ENCODE measurements at regions not wholly inside any gene's neighbourhood (a gene's known extent, or its start where the extent isn't known, plus 50 kb on each side); places are given as distances from the start of the nearest gene placed in this dataset.
"Not testable (repeated sequence)": the region's sequence is repeated elsewhere in the genome, so short reads cannot be mapped to it uniquely, and the experiment has no call there.

DNA sequence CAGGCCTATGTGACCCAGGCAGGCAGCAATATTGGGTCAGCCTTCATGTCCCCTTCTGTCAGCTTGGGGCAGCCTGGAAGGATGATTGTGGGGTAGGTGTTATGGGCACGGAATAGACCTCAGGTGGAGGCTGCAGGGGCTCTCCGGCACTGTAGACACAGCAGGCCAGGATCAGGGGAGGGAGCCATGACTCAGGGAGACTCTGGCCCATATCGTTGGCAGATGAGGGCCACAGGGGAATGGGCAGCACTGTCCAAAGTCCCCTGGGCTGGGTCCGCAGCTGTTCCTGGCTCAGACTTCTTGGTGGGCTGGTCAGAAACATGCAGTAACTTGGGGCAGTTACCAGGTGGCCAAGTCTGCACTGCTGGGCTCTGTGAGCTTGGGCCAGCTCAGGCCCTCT lies 3080.1 kb downstream of the RPIA start:
- H3K9ac ChIP-seq (ENCODE audit: insufficient read depth in 1 of 2, low read length in 2 of 2); H3K27ac ChIP-seq (ENCODE audit: low read depth in 1 of 2, low read length in 1 of 2); H3K4me3 ChIP-seq; H3K4me1 ChIP-seq (ENCODE audit: control insufficient read depth in 5 of 5, insufficient read depth in 5 of 5, low read length in 5 of 5); H3K36me3 ChIP-seq (ENCODE audit: control insufficient read depth in 4 of 4, insufficient read depth in 4 of 4, low read length in 4 of 4); H3K9me3 ChIP-seq (ENCODE audit: control insufficient read depth in 4 of 4, insufficient read depth in 3 of 4, low read length in 3 of 4); ATAC-seq (ENCODE audit: insufficient read depth, low FRiP score); DNase-seq; H3K27me3 ChIP-seq (ENCODE audit: control insufficient read depth in 3 of 3, insufficient read depth in 3 of 3, low read length in 2 of 3): not testable (repeated sequence)
- WGBS, 2 donors: 83 to 89% methylated on average over 2 to 4 of the region's 4 CpGs

DNA sequence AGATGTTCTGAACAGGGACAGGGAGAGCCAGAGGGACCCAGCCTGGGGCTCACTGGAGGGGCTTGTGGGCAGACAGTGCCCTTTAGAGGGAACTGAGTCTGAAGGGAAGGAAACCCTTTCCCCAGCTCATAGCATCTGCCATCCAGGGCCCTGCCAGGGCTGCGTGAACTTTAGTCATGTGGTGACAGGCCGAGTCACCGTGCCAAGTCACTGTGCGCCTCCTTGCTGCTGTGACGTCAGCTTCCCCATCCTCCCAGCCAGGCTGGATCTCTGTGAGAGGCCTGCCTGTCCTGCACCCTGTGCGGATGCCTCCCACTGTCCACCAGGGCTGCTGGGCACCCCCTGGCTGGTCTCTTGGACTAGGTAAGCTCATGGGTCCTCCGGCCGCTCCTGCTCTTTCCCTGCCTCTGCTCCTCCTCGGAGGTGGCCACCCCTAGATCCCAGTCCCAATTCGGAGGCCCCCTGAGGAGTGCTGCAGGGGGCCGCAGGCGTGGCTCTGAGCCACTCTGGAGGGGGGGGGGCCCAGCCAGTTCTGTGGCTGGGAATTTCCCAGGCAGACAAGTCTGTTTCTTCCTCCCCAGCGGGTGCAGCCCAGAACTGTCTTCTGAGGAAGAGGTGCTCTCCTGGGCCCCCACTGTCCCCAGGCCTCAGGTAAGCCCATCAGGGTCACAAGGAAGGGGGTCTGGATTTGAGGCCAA lies 3080.9 kb downstream of the RPIA start:
- 85 to 86% methylated on average over 9 to 12 of the region's 13 CpGs for WGBS, 2 donors
- DNase-seq: not testable (repeated sequence)

DNA sequence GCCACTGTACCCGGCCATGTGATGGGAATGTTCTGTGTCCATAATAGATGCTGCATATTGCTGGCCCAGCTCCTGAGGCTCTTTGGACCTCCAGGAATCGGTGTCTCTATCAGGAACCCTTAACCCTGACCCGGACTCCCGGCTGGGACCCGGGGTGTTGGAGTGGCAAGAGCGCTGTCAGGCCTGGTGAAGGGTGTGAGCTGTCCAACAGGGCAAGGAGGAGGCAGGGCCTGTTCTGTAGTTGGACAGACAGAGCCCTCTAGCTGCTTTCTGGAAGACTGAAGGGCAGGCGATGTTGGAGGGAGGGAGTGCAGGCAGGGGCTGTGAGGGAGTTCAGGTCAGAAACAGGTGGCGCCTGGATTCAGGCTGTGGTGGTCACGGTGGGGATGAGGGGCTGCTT lies 3082.3 kb downstream of the RPIA start:
- not testable (repeated sequence) for H3K27me3 ChIP-seq (ENCODE audit: control insufficient read depth in 3 of 3, insufficient read depth in 3 of 3, low read length in 2 of 3); H3K36me3 ChIP-seq (ENCODE audit: control insufficient read depth in 4 of 4, insufficient read depth in 4 of 4, low read length in 4 of 4); H3K4me1 ChIP-seq (ENCODE audit: control insufficient read depth in 5 of 5, insufficient read depth in 5 of 5, low read length in 5 of 5); DNase-seq; H3K4me3 ChIP-seq; ATAC-seq (ENCODE audit: insufficient read depth, low FRiP score); H3K9me3 ChIP-seq (ENCODE audit: control insufficient read depth in 4 of 4, insufficient read depth in 3 of 4, low read length in 3 of 4); H3K27ac ChIP-seq (ENCODE audit: low read depth in 1 of 2, low read length in 1 of 2); H3K9ac ChIP-seq (ENCODE audit: insufficient read depth in 1 of 2, low read length in 2 of 2)
- WGBS, 2 donors: 77 to 84% methylated on average over 5 to 7 of the region's 9 CpGs

More for the DNA sequence above, 3080.9 kb downstream of the RPIA start:
- not testable (repeated sequence) for H3K27me3 ChIP-seq (ENCODE audit: control insufficient read depth in 3 of 3, insufficient read depth in 3 of 3, low read length in 2 of 3); H3K4me3 ChIP-seq; ATAC-seq (ENCODE audit: insufficient read depth, low FRiP score); H3K4me1 ChIP-seq (ENCODE audit: control insufficient read depth in 5 of 5, insufficient read depth in 5 of 5, low read length in 5 of 5); H3K27ac ChIP-seq (ENCODE audit: low read depth in 1 of 2, low read length in 1 of 2); H3K36me3 ChIP-seq (ENCODE audit: control insufficient read depth in 4 of 4, insufficient read depth in 4 of 4, low read length in 4 of 4); H3K9ac ChIP-seq (ENCODE audit: insufficient read depth in 1 of 2, low read length in 2 of 2); H3K9me3 ChIP-seq (ENCODE audit: control insufficient read depth in 4 of 4, insufficient read depth in 3 of 4, low read length in 3 of 4)

DNA sequence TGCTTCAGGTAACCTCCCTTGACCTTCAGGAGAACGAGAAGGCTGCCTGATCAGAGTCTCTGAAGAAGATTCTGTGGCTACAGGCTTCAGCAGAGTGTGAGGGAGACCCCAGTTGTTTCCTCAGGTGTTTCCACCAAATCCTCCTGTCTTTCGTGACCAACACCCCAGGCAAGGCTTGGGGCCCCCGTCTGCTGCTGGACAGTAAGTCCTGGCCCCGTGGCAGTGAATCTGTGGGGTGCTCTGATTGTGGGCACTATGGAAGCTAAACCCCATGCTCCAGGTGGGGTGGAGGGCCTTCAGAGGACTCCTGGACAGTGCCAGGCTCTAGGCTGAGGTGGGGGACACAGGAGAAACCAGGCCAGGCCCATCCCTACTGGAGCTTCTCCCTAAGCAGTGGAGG lies 3083.7 kb downstream of the RPIA start:
- not testable (repeated sequence) for DNase-seq; H3K27ac ChIP-seq (ENCODE audit: low read depth in 1 of 2, low read length in 1 of 2)

DNA sequence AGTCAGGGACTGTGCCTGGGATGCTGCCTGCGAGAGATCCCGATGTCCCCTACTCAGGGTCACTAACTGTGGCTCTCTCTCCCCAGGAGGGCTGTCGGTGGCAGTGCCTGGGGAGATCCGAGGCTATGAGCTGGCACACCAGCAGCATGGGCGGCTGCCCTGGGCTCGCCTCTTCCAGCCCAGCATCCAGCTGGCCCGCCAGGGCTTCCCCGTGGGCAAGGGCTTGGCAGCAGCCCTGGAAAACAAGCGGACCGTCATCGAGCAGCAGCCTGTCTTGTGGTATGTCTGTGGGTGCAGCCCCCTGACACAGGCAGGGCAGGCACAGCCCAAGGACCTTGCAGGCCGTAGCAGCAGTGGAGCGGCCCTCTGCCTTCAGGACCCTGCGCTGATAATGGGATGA lies 3088.9 kb downstream of the RPIA start:
- ATAC-seq (ENCODE audit: insufficient read depth, low FRiP score); H3K27me3 ChIP-seq (ENCODE audit: control insufficient read depth in 3 of 3, insufficient read depth in 3 of 3, low read length in 2 of 3); H3K27ac ChIP-seq (ENCODE audit: low read depth in 1 of 2, low read length in 1 of 2); H3K36me3 ChIP-seq (ENCODE audit: control insufficient read depth in 4 of 4, insufficient read depth in 4 of 4, low read length in 4 of 4); H3K4me3 ChIP-seq; H3K4me1 ChIP-seq (ENCODE audit: control insufficient read depth in 5 of 5, insufficient read depth in 5 of 5, low read length in 5 of 5); DNase-seq; H3K9ac ChIP-seq (ENCODE audit: insufficient read depth in 1 of 2, low read length in 2 of 2); H3K9me3 ChIP-seq (ENCODE audit: control insufficient read depth in 4 of 4, insufficient read depth in 3 of 4, low read length in 3 of 4): not testable (repeated sequence)
- 91 to 97% methylated on average over 12 to 14 of the region's 14 CpGs for WGBS, 2 donors

More for the DNA sequence above, 3083.7 kb downstream of the RPIA start:
- not testable (repeated sequence) for H3K36me3 ChIP-seq (ENCODE audit: control insufficient read depth in 4 of 4, insufficient read depth in 4 of 4, low read length in 4 of 4); ATAC-seq (ENCODE audit: insufficient read depth, low FRiP score); H3K9ac ChIP-seq (ENCODE audit: insufficient read depth in 1 of 2, low read length in 2 of 2); H3K4me3 ChIP-seq; H3K27me3 ChIP-seq (ENCODE audit: control insufficient read depth in 3 of 3, insufficient read depth in 3 of 3, low read length in 2 of 3); H3K4me1 ChIP-seq (ENCODE audit: control insufficient read depth in 5 of 5, insufficient read depth in 5 of 5, low read length in 5 of 5); H3K9me3 ChIP-seq (ENCODE audit: control insufficient read depth in 4 of 4, insufficient read depth in 3 of 4, low read length in 3 of 4)
- 79 to 80% methylated on average over 4 of the region's 4 CpGs for WGBS, 2 donors

DNA sequence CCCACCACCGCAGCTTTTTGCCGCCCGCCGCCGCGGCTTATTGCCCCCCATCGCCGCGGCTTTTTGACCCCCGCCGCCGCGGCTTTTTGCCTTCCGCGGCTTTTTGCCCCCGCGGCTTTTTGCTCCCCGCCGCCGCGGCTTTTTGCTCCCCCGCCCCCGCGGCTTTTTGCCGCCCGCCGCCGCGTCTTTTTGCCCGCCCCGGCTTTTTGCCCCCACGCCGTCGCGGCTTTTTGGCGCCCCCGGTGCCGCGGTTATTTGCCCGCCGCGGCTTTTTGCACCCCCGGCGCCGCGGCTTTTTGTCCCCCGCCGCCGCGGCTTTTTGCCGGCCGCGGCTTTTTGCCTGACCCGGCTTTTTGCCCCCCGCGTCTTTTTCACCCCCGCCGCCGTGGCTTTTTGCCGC lies 3061.8 kb upstream of the TEKT4 start:
- H3K9me3 ChIP-seq (ENCODE audit: control insufficient read depth in 4 of 4, insufficient read depth in 3 of 4, low read length in 3 of 4); H3K27me3 ChIP-seq (ENCODE audit: control insufficient read depth in 3 of 3, insufficient read depth in 3 of 3, low read length in 2 of 3); H3K9ac ChIP-seq (ENCODE audit: insufficient read depth in 1 of 2, low read length in 2 of 2); DNase-seq; H3K36me3 ChIP-seq (ENCODE audit: control insufficient read depth in 4 of 4, insufficient read depth in 4 of 4, low read length in 4 of 4); ATAC-seq (ENCODE audit: insufficient read depth, low FRiP score); H3K4me3 ChIP-seq; H3K27ac ChIP-seq (ENCODE audit: low read depth in 1 of 2, low read length in 1 of 2); H3K4me1 ChIP-seq (ENCODE audit: control insufficient read depth in 5 of 5, insufficient read depth in 5 of 5, low read length in 5 of 5): not testable (repeated sequence)
- 1 to 4% methylated on average over 16 to 29 of the region's 60 CpGs for WGBS, 2 donors
